ENCODE measurements at regions not wholly inside any gene's neighbourhood (a gene's known extent, or its start where the extent isn't known, plus 50 kb on each side); places are given as distances from the start of the nearest gene placed in this dataset.

DNA sequence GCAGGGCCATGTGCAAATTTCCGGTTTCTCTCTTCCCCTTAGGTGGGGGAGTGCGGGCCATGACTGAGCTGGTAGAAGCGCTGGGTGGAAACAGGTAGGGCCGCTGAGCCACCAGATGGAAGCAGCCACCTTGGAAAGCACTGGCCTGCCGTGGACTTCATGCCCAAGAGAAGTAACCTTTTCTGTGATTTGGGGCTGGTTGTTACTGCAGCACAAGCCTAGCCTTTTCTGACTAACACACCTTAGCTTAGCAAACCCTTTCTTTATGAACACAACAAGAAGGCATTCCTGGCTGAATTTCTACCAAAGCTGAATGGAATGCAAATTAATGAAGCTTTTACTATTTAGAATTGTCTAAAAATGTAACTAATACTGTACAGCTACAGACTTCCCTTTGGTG lies 149.6 kb upstream of the UBE2E1 start:
- TF ChIP-seq, protein P1, sequence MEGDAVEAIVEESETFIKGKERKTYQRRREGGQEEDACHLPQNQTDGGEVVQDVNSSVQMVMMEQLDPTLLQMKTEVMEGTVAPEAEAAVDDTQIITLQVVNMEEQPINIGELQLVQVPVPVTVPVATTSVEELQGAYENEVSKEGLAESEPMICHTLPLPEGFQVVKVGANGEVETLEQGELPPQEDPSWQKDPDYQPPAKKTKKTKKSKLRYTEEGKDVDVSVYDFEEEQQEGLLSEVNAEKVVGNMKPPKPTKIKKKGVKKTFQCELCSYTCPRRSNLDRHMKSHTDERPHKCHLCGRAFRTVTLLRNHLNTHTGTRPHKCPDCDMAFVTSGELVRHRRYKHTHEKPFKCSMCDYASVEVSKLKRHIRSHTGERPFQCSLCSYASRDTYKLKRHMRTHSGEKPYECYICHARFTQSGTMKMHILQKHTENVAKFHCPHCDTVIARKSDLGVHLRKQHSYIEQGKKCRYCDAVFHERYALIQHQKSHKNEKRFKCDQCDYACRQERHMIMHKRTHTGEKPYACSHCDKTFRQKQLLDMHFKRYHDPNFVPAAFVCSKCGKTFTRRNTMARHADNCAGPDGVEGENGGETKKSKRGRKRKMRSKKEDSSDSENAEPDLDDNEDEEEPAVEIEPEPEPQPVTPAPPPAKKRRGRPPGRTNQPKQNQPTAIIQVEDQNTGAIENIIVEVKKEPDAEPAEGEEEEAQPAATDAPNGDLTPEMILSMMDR (conservative IDR thresholded peaks at IDR 0.05; ENCODE audit: low read depth) = no peak
- DNase-seq (ENCODE audit: low spot score) = no peak
- no peak overlapping the region for H3K27ac ChIP-seq
- POLR2A ChIA-PET (ENCODE audit: low non-redundant PET) = no interaction called here
- CTCF ChIA-PET = no interaction called here

DNA sequence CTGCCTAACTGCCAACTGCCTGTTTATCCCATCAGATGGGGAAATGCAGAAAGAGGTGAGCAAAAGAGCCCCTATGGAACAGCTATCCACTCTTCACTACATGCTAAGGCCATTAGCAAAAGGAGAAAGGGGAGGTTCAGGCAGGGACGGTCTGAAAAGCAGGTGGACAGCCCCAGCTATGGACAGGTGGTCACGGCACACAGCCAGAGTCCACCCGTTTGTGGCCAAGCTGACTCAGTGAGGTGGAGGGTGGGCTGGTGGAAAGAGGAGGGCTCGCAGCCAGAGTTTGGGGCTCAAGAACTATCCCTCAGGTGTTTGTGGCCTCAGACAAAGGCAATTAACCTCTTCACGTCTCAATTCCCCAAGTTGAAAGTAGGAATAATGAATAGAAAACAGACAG lies 148.9 kb upstream of the UBE2E1 start:
- TF ChIP-seq, protein P1 (conservative IDR thresholded peaks at IDR 0.05; ENCODE audit: low read depth) = no peak
- no peak overlapping the region for H3K27ac ChIP-seq
- no peak for DNase-seq (ENCODE audit: low spot score)
- ChIA-PET POLR2A (ENCODE audit: low non-redundant PET) (no interaction called here), CTCF (no interaction called here)

DNA sequence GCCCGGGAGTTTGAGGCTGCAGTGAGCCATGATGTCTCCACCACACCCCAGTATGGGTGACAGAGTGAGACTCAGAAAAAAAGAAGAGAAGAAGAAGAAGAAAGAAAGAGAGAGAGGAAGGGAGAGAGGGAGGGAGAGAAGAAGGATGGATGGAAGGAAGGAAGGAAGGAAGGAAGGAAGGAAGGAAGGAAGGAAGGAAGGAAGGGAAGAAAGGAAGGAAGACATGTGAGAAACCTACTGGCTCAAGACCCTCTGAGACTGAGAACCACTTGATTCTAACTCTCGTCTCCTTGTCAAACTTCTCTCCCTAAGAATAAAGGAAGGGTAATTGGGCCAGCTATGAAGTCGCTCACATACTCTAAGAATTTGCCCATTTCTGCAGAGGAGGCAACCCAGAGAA lies 148.1 kb upstream of the UBE2E1 start:
- no peak overlapping the region for H3K27ac ChIP-seq
- CTCF ChIA-PET = no interaction called here
- DNase-seq (ENCODE audit: low spot score) = no peak
- POLR2A ChIA-PET (ENCODE audit: low non-redundant PET) = no interaction called here
- TF ChIP-seq, protein P1 (conservative IDR thresholded peaks at IDR 0.05; ENCODE audit: low read depth) = no peak

DNA sequence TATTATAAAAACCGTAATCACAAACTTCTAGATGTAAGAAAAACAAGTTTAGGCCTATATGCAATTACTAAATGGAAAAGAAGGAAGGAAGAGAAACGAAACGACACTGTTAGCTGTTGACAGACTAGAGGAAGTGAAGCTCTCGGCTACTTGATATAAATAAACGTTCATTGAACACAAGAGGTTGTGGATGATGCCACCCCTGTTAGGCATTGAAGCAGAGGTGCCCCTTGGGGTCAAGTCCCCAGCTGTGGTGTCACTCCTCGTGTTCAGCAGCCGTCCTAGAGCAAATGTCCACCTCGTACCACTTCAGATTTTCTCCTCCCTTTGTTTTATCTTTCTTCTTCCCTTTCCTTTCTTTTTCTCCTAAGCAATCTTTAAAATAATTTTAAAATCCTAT lies 146.5 kb upstream of the UBE2E1 start:
- POLR2A ChIA-PET (ENCODE audit: low non-redundant PET) = no interaction called here
- CTCF ChIA-PET = no interaction called here
- TF ChIP-seq, protein P1 (conservative IDR thresholded peaks at IDR 0.05; ENCODE audit: low read depth) = no peak
- no peak overlapping the region for H3K27ac ChIP-seq
- no peak for DNase-seq (ENCODE audit: low spot score)

DNA sequence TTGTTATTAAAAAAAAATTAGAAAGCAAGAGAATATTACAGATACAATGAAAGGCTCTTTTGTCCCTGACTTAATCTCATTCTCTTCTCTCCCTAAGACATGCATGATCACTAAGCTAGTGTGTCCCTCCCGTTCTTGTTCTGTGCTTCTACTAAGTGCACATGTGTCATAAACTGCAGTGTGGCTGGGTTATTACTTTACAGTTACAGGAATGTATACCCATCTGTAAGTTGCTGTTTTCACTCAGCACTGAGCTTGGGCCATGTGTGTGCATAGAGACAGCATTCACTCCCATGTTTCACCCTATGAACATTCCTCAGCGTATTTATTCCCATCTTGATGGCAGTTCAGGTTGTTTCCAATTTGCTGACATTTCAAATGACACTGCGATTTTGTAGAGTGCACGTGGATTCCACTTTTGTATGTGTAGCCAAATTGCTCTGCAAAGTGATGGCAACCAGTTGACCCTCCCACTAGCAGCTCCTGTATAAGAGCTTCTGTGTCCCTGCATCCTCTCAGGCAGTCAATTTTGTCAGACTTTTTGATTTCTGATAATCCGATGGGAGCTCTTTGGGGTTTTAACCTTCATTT lies 145.8 kb upstream of the UBE2E1 start:
- POLR2A ChIA-PET (ENCODE audit: low non-redundant PET) = no interaction called here
- DNase-seq (ENCODE audit: low spot score) = no peak
- TF ChIP-seq, protein P1 (conservative IDR thresholded peaks at IDR 0.05; ENCODE audit: low read depth) = no peak
- CTCF ChIA-PET = interaction anchor here (0.6 kb wide), 1 partner anchor 133 kb away, joined by 3 read pairs; no protein-coding TSS in a partner anchor
- no peak overlapping the region for H3K27ac ChIP-seq

DNA sequence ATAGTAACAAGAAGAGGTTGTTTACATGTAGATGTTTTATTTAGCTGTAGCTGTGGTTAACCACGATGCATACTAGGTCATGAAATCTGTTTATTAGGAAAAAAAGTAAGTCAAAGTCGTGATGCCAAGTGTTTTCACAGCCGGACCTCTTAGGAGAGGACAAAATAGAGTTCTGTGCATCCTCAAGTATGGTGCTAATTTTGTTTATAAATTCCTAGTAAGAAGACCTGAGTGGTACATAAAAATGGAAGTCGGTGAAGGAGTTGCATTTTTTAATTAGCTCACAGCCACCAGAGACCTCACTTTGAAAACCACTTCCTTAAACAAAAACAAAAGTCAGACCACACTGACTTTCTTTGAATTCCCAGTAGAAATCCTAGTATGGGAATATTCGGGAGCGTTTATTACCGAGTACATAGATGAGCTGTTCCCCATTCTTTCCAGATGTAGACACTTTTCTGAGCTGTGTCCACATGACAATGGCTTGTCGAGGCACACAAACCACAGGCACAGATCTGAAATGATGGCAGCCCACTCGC lies 143.6 kb upstream of the UBE2E1 start:
- ChIA-PET CTCF (interaction anchor here (0.6 kb wide), 1 partner anchor 278 kb away, joined by 6 read pairs; no protein-coding TSS in a partner anchor), POLR2A (ENCODE audit: low non-redundant PET) (no interaction called here)
- no peak for DNase-seq (ENCODE audit: low spot score)
- TF ChIP-seq, protein P1 (conservative IDR thresholded peaks at IDR 0.05; ENCODE audit: low read depth) = no peak
- H3K27ac ChIP-seq = no peak overlapping the region
